Activated CD4-positive, alpha-beta T cell treated with anti-CD3 and anti-CD28 coated beads, Interleukin-2, amount 50 U/mL, for 4 hours (primary cell): ENCODE measurements at regions not wholly inside any gene's neighbourhood (a gene's known extent, or its start where the extent isn't known, plus 50 kb on each side); places are given as distances from the start of the nearest gene placed in this dataset.
"Not testable (repeated sequence)": the region's sequence is repeated elsewhere in the genome, so short reads cannot be mapped to it uniquely, and the experiment has no call there.

Experiments used
- DNase-seq, 2 experiments: peaks; one replicate each; pipeline ENCODE4 v3.0.0-alpha.2; 2020

DNA sequence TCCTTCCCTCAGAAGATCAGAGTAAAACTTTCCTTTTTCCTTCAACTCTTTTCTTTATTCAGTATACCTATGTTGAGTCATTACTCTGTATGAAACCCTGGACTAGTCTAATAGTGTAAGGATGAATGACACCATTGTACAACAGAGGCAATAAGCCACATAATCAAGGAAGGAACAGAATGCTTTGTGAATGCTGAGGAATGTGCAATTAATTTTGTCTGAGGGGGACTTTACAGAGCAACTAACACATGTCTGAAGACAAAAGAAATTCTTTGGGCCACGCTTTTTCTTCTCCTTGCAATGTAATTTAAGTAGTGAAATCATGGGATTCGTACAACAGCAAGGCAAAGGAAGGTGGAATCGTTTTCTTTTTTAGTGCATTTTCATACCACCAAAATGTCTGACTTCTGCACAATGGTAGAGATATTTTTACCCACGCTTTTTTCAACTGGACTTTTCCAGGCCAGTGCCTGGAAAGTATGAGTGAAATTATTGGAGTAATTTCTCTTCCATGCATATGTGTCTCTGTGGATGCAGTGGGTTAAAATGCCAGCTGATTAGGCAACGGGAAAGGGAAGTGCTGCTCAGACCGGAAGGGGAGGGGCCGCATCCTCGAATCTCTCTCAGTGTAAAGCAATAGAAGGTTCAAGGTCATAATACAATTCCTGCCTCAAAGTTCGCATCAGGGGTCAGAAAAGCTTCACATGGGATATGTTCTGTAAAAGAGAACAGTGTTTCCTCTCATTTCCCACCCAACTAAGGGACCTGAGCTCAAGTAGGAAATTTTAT is 89.9 kb upstream of the MTHFD1L start:
- DNase-seq = no peak

DNA sequence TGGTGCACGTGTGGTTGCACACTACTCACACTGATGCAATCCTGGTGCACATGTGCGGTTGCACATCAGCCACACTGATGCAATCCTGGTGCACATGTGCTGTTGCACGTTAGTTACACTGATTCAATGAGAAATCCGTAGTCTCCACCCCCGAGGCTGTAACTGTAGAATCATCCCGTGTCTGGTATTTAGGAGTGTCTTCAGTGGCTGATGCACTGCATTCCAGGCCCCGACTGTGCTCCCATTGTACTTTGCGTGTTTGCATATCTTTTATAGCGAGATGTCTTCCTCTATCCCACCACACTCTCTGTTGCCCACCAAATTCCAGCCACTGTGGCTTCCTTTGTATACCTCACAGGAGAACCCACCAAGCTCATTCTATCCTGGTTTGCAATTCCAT is 87.8 kb upstream of the MTHFD1L start:
- DNase-seq = no peak

- no peak for DNase-seq
Measured at GRCh38 chr6:150783813-150784212, 81.7 kb upstream of the MTHFD1L start.

DNA sequence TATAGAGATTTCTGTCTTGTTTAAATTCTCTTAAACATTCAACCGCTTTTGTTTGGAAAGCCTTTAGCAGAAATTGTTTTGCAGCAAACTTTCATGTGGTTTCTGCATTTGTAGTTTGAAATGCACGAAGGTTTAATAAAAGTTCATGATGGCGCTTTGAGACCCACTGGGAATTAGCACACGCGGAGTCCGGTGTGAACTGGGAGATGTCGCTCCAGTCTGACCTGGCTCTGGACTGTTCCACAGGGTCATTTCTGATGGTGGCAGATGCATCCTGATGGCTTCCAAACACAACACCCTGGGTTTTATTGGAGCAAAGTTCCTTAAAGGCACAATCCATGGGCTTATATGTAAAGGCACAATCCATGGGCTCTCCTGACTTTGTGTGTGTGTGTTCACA is 78.1 kb upstream of the MTHFD1L start:
- no peak for DNase-seq

GRCh38 chr6:150788089-150788488 is 77.4 kb upstream of the MTHFD1L start:
- DNase-seq = no peak

DNA sequence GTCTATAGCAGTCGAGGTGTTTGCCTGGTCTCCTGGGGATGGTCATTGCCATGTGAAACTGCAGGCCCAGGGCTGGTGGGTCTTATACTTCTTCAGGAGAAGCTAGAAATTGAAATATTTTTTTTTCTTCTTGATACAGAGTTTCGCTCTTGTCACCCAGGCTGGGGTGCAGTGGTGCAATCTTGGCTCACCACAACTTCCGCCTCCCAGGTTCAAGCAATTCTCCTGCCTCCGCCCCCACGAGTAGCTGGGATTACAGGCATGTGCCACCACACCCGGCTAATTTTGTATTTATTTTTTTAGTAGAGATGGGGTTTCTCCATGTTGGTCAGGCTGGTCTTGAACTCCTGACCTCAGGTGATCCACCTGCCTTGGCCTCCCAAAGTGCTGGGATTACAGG is 75.6 kb upstream of the MTHFD1L start:
- not testable (repeated sequence) for DNase-seq

DNA sequence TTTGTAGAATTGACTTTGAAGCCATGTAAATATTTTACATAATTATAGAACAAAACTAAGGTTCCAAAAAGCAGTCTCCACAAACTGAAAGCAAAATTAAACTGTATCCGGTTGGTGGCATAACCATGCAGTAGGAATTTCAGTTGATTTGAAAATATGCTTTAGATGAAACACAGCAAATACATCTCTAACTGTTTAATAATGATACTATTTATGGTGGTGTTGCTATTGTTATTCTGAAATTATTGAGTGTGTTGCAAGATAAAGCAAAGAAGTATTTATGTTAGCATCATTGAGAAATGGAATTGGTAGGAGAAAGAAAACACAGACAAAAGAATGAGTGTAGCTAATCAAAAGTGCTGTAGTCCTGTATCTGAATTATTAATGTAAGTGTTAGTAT is 73.8 kb upstream of the MTHFD1L start:
- DNase-seq = no peak

DNA sequence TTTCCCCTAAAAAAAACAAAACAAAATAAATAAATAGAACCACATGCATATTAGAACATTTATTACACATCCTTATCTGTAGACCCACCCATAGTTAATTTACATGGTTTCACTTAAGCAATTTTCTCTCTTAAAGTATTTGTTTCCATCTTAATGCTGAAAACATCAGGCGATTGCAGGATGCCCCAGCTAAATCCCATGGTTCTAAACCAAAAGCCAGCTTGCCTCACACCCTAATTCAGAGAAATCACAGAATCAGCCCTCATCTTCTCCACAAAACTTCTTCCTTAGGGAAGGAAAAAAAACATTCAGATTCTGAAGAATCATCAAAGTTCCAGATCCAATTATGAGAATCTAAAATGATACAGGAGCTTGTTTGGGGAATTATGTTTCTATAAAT is 67.6 kb upstream of the MTHFD1L start:
- no peak for DNase-seq

DNA sequence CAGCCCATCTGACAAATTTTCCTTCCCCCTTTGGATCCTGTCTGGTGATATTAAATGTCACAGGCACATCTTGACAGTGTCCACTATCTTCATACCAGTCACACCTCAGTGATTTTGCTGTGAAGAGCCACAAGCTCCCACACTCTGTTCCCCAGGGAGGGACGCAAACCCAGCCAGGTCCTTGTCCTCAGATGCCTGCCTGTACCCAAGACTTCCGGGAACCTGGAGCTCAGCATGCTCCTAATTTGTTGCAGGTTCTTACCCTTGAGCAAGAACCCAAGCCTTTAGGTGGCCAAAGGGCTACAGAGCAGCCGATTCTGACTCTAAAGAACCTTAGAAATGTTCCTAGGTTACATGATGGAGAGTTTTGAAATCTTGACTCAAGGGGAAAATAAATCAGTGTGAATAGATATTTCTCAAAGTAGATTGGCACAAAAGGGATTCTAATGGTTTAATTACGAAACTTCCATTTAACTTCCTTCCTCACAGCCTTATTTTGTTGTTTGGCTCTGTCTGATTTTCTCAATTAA is 66.2 kb upstream of the MTHFD1L start:
- DNase-seq = no peak

DNA sequence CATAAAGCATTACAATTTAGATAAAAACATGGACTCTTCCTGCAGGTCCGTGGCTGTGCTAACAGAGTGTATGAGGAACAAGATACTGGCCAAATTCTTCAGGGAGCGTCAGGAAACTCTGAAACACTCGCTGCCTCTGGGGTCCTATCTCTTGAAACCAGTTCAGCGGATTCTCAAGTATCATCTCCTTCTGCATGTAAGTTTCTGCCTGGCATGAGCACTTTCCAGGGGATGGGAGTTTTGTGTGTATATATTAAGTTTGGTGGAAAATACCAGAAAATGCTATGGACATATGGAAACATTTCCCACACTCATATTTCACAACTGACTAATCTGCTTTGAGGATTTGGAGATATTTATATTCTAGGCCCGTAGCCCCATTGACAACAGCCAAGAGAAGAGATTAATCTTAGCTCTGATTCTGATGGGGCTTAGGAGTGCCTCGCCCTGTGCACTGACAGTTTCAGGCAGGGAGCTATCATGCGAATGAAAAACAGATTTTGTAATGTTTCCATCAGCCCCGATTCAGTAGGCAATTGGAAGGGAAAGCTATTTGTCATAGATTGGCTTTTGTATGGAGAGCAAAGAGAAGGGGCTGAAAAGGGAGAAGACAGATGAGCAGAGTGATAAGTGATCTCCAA is 64.7 kb upstream of the MTHFD1L start:
- DNase-seq = no peak

DNA sequence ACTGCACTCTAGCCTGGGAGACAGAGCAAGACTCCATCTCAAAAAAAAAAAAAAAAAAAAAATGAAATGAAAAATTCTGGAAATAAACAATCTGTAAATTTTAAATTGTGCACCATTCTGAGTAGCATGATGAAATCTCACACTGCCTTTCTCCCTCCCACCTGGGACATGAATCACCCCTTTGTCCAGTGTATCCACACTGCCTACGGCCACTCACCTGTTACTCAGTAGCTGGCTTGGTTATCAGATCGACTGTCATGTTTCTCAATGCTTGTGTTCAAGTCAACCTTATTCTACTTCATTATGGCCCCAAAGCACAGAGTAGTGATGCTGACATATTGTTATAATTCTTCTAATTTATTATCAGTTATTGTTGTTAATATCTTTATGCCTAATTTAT is 58.7 kb upstream of the MTHFD1L start:
- no peak for DNase-seq

DNA sequence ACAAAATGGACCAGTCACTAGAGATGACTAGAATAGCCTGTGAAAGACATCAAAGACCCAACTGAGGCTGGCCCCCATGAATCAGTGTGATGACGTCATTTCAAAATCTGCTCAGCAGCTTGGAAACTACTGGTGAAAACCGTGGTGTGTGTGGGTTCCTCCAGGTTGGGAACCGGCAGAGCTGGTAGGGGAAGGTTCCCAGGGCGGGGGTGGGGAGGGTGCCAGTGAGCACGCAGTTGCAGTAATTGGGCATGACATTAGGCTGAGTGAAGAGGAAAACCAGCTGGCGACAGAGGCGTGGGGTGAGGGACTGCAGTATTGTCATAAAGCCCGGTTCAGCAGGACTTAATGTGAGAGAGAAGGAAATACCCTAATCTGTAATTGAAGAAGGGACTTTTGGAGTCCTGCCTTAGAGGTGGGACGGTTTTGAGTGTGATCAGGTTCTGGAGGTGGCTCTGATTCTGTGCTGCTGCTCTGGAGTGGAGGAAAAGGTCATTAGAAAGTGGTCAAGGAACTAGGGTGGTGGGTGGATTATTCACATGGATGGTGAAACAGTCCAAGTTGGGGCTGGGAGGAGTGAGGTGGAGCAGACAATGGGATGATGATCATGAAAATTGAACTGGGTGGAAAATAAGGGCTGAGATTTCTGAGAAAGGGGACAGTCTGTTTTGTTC is 52.0 kb upstream of the MTHFD1L start:
- DNase-seq = peak; percentile 21 to 30

DNA sequence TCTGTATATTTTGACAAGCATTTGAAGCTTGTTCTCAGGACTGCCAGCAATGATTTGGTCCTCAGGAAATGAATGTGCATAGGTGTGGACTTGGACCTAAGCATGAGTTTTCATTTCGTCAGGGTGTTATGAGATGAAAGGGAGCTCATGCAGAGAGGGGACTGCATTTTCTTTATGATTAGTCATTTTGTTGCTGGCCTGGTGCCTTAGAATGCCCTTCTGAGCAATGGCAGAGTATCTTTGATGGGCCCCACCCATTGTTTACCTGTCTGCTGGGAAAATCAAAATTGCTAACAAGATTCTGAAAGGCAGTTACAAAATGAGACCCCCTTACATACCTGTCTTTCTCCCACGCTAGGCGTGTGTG is 51.5 kb upstream of the MTHFD1L start:
- DNase-seq = no peak
